Frontal cortex (tissue), 3 donors: ENCODE measurements at regions not wholly inside any gene's neighbourhood (a gene's known extent, or its start where the extent isn't known, plus 50 kb on each side); places are given as distances from the start of the nearest gene placed in this dataset.

ENCODE experiments used
- DNase-seq, 2 donors: peaks; one replicate each; pipeline ENCODE4 v3.0.0; 2012; ENCODE audit warnings: low spot score in 2 of 2
- FAIRE-seq: peaks from 2 replicates; lab custom pipeline; 2012; peaks lifted over from hg19 to GRCh38; lab: Jason Lieb, UNC
- donor health status: control.
- donor health status: control.
- donor health status: control.

DNA sequence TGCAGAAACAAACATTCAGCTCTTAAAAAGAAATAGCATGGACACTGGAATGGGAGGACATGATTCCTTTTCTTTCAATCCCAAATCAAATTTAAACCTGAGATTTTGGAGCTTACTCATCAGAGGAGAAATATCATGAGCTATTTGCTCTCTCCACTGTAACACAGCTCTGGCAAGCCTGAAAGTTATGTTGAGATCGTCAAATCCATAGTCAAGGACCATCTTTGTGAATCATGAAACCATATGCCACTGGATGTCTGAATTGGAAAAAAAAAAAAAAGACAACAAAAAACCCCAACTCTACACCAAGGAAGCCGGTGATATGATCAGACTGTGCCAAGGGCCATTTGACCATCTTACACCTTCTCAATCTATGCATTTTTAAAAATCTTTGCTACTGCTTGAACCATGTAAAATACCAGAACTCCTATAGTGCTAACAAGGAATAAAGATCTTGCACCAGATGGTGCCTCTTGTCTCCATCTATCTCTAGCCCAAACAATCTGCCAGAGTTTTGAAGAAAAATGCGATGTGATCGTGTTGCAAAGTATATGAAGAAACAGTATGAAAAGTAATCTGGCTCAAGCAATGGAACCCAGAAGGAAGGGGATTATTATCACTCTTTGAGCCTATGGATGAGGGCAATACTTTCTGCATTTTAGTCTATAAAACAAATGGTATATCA, 138.1 kb upstream of the MEF2C start:
- no peak for DNase-seq
- FAIRE-seq = no peak

DNA sequence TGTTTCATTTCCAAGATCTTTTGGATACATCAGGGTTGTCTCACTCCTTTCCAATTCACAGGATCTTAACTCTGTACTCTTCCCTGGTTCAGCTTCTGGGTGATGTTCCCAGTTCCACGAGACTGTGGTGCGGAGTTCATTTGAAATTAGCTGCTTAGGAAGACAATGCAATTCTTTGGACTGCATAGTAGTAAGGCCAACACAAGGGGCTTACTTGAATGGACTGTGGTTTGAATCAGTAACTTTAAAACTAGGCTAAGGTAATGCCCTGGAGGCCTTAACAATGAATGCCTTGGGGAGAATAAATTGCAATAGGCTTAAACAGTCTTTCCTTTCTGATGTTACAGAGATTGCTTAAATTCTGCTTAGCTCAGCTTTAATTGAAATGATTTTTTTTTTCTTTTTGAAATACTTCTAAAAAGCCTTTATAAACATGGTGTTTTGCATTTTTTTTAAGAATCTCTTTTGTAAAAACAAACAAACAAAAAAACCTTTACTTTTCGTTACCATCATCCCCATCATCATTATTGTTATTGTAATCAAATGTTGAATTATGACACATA, 133.8 kb upstream of the MEF2C start:
- DNase-seq (no peak), FAIRE-seq (no peak)

DNA sequence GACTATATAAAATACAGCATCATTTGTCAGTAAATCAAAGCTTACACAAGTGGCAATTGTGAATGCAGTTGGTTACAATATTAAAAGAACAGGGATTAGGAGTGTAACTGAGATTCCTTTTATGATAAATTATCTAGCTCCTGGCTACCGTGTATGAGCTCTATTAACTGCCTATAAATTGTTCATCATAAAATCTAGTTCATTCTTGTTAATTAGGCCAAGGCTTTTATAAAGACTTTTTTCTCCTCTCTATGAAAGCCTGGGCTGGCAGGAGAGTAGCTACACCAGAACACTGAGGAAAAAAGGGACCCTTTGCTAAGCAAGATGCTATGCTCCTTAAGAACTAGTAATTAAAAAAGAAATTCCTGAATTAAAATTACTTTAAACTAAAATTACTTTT, 132.4 kb upstream of the MEF2C start:
- FAIRE-seq (no peak), DNase-seq (no peak)

DNA sequence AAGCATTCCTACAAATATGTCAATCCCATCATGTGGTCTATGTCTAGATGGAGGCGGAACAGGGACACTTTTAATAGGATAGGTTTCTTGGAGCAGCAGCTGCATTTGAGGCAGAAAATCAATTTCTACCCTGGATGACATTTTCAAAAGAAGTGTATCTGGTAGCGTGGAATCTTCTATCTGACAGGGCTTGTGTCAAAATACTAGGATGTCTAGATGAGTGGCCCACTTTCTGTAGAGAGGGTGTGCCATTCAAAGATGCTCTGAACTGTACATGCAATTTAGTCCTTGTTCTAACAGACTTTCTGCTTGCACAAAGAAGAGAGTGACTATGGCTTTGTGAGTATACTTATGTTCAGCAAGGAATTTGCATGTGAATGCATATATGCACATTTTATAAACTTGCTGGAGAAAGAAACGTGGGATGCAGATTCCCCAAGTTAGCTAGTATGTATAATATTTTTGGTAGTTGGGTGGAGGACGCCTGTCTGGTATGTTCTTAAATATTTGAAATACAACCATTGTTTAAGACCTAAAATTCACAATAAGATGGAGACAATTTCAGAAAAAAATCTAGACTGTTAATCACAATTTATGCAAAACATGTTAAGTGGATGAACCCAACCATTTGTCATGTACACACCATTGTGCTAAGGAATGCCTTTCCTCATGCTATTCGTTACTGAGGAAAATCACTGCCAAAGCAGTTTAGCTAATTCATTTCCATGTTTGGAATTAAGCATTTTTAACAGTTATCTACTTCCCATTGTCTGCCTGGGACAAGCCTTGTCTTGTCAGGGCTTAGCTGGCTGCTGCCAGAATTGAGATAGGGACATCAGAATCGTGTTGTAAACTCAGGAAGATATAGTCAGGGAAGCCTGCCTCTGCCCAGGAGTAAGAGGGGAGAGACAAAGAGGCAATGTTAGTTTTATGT, 129.1 kb upstream of the MEF2C start:
- FAIRE-seq (no peak), DNase-seq (no peak)

DNA sequence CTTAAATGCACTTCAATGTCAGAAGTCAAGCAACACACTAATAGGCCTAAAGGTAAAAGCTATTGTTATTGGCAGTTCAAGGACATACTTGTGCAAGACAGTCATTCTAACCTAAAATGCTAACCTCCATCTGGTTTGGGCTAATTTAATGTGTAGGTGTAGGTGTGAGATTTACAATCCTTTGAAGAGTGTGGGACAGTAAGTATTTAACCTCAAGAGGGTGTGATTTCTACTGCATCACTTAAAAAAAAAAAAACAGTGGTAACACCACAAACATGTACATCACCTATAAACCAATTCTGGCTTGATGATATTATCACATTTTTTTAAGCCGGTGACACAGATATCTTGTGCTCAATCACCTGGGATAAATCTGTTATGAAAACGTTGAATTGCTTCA, 127.5 kb upstream of the MEF2C start:
- FAIRE-seq (no peak), DNase-seq (no peak)

DNA sequence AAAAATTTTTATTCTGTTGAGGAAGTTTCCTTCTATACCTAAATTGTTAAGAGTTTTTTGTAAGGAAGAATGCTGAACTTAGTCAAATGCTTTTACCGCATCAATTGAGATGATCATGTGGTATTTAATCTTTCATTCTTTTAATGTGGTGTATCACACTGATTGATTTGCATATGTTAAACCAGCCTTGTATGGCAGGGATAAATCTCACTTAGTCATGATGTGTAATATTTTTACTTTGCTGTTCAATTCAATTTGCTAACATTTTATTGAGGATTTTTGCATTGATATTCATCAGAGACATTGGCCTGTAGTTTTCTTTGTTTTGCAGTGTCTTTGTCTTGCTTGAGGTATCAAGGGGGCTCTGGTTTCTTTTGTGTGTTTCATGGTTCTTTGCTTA, 125.3 kb upstream of the MEF2C start:
- FAIRE-seq (no peak), DNase-seq (no peak)

DNA sequence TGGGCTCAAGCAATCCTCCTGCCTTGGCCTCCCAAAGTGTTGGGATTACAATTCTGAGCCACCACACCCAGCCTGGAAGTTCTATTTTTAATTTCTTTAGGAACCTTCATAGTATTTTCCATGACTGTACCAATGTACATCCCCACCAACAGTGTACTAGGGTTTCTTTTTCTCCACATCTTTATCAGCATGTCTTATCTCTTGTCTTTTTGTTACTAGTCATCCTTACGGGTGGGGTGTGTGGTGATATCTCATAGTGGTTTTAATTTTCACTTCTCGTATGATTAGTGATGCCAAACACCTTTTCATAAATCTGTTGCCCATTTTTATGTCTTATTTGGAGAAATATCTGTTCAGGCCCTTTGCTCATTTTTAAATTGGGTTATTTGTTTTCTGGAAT, 123.0 kb upstream of the MEF2C start:
- FAIRE-seq = no peak
- no peak for DNase-seq

DNA sequence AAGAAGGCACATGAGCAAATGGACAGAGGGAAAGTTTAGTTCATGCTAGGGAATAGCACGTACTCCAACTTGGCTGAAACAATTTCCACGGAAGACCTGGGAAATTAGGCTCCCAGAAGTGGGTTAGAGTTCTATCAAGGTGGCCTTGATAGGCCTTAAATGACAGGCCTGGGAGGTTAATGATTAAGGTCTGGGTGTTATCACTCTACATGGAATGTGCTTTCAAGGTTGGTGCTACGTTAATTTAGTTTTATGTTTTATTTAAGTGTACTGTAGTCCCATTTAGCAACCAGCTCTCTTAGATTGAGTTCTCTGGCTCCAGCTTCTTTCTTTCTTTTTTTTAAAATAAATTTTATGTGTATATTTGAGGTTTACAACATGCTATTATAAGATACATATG, 121.4 kb upstream of the MEF2C start:
- FAIRE-seq = no peak
- no peak for DNase-seq

DNA sequence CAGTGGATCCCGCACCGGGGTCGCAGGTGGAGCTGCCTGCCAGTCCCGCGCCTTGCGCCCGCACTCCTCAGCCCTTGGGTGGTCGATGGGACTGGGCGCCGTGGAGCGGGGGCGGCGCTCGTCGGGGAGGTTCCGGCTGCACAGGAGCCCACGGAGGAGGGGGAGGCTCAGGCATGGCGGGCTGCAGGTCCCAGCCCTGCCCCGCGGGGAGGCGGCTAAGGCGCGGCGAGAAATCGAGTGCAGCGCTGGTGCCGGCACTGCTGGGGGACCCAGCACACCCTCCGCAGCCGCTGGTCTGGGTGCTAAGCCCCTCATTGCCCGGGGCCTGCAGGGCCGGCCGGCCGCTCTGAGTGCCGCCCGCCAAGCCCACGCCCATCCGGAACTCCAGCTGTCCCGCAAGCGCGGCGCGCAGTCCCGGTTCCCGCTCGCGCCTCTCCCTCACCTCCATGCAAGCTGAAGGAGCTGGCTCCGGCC, 120.6 kb upstream of the MEF2C start:
- FAIRE-seq (no peak), DNase-seq (no peak)

DNA sequence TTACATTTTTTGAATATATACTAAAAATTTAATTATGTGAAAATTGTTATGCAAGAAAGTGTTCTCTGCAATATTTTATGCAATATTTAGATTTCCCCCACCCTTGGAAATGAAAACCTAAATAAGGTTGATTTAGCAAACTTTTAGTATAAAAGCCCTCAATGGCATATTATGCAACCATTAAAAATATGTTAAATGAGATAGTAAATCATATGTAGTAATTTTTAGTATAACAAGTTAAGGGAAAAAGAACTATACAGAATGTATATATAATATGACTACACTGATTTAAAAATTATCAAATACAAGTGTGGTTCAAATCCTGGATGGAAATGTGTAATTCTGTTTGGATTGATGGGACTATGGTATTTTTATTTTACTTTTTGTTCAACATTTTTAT, 116.9 kb upstream of the MEF2C start:
- peak; percentile 49 for FAIRE-seq
- DNase-seq = no peak

DNA sequence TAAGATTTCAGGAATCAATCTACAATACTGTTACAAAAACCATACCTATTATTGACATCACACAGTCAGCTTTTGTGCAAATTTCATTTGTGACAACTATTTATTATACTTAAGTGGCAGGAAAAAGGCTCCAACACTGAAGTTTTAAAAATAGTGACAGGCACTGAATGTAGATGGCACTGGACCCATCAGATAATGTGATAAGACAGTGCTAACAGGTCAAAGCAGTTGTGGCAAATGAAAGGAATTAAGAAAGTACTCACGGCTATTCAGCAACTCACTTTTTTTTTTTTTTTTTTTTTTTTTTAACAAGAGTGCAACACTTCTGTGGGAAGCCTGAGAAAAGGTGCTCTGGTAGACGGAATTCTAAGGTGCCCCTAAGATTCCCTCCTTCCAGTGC, 115.0 kb upstream of the MEF2C start:
- no peak for DNase-seq
- FAIRE-seq = no peak

DNA sequence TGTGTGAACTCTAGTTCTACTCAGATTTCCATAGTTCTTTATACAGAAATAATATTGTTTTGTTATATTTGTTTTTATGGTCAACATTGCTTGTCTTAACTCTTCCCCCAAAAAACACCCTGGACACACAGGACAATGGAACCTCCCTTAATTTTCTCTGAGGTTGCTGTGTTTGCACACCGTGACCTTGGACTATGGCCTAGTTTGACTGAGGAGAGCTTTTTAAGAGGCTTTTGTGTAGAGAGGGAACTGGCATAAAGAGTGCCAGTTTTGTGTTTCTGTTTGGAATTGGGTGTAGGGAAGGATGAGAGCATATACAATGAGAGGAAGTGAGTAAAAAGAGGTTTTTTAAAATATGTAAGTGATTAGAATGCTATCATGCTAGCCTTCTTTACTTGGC, 101.1 kb upstream of the MEF2C start:
- FAIRE-seq = no peak

DNA sequence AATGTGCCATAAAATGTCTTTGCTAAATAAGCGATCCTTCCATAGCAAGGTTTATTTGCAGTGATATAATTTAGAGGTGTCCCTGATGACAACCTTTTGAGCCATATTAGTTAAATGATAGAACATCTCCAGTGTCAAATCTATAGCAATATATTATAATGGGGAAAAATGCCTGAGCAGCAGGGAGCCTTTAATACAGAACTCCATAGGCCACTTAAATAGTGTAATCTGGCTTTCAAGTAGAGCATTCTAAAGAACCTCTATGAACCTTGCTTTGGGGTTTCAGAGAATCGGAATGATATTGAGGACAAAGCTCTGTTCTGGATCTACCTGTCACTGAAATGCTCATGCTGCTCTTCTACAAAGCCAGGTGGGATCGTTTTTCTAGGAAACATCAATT, 96.7 kb upstream of the MEF2C start:
- FAIRE-seq (no peak), DNase-seq (no peak)

More for the DNA sequence above, 101.1 kb upstream of the MEF2C start:
- no peak for DNase-seq

DNA sequence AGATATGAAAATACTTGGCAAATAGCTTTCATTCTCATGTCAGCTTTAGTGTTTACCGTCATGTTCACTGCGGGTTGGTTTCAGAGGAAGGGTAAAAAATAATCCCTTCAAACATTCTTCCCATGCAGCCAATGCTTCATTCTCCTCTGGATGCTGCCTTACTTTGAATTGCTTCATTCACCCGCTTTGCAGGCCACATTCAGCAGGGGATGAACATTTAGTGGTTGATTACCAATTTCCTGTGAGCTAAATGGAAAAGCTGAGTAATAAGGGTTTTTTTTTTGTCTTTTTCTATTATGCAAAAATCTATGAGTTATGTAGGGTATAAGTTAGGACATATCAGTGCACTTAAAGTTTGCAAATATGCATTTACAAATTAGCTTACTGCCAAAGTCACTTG, 96.3 kb upstream of the MEF2C start:
- FAIRE-seq (no peak), DNase-seq (no peak)

DNA sequence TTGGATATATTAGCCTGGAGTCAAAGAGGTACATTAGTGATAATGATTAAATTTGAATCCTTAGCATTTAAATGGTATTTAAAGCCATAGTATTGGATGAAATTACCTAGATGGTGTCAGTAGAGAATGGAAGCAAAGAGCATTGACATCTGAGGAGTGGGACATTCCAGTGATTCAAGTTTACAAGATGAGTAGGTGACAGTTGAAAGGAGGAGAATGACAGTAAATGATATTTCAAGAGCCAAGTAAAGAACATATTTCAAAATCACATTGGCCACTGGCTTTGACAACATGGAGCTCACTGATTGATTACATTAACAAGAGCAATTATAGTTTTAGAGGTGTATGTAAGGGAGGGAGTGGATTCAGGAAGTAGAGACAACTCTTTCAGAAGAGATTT, 93.9 kb upstream of the MEF2C start:
- FAIRE-seq (no peak), DNase-seq (no peak)

DNA sequence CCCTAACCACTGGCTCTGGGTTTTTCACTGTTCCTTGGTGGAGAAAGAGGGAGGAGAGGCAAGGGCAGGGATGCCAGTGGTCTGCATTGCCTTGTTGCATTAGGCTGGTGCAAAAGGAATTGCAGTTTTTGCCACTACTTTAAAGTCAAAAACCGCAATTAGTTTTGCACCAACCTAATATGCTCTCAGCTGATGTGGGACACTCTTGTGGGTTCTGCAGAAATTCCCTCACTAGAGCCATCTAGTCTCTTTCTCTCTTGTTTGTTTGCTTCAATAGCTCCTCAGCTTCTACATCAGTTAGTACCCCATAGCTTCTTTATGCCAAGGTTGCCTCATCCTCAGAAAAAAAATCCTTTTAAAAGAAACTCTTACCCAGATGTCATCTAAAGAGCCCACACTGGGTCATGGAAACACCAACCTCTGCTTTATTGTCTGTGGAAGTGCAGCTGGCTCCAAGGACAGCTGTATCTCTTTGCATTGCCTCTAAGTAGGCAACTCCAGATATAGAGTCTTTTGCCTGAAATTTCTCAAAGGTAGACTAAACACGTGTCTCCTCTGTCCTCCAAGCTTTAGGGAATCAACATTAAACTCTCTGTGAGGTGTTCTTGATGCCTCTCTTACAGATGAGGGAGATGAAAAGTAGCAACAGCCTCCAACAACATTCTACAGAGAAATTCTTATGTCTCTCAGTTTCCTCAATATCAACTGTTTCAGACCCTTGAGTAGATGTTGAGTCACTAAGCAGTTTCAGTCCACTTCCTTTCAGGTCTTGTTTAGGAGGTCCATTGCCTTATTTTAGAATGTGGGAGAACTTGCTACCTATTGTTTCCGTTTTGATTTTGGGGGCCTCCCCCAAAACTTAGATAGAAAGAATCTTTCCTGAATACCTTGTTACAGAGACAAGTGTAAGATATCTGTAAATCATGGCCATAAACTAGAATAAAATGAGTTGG, 84.9 kb upstream of the MEF2C start:
- no peak for FAIRE-seq
- DNase-seq = no peak

DNA sequence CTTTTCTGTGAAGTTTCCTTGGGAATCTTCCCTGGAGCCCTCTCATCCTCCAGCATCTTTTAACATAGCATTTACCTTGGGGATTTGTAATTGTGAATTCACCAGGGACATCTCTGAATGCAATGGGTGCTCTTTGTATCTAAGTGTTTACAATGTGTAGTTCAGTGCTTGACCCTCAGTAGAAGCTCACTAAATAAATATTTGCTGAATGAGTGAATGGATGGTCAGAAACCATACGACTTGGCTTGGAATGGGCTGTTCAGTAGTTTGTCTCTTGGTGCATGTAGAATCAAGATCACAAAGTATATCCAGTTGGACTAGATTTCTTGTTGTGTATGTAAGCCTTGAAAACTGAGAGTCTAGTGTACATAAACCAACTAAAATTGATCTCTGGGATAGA, 81.8 kb upstream of the MEF2C start:
- FAIRE-seq (no peak), DNase-seq (no peak)

DNA sequence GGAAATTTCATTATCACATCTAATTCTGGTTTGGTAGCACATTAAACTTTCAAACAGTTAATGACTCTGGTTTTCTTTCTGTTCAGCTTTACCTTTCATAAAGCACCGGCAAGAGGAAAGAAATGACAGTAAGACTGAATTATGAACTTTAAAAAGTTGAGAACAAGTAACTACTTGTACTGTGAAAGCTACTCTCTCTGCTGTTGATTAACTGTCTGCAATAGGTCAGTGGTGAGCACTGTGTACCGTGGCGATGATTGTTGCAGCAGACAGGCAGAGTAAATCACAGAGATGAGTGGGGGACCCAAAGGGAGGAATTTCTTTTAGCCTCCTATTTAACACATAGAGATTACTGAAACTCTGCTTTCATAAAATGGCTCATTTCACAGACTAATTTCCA, 74.0 kb upstream of the MEF2C start:
- no peak for DNase-seq
- FAIRE-seq = no peak

DNA sequence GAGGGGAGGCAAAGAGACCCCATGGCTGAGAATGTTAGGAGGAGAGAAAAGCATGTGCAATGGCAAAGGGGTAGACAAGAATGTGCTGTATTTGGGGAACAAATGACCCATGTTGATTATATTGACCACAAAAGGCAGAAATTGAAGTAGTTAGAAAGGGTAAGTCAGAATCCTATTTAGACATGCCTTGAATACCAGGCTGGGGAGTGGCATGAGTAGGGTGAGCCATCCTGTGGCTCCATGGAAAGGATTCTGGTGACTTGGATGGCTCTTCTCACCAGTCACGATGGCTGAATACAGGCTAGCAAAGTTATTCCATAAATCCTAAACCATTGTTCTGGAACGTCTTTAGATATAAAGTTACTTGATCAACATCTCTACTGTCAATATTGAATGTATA, 73.4 kb upstream of the MEF2C start:
- FAIRE-seq = no peak
- no peak for DNase-seq

DNA sequence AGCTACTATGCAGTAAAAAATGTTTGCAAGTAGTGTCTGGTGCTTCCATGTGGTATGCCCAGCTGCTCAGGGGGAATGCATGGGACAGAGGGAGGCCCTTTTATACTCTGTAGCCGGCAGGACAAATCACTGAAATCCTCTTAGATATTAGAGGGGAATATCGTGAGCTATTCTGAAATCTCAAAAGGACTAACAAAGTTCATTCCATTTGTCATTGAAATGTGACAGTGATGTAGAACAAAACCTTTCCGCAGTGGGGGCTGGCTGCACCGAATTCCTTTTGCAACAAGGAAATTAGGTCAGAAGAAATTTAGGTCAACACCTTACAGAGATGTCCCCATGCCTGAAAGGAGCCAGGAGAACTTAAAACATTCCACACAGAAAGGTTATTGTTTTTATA, 72.4 kb upstream of the MEF2C start:
- FAIRE-seq (no peak), DNase-seq (no peak)
